ENCODE measurements at regions not wholly inside any gene's neighbourhood (a gene's known extent, or its start where the extent isn't known, plus 50 kb on each side); places are given as distances from the start of the nearest gene placed in this dataset.

DNA sequence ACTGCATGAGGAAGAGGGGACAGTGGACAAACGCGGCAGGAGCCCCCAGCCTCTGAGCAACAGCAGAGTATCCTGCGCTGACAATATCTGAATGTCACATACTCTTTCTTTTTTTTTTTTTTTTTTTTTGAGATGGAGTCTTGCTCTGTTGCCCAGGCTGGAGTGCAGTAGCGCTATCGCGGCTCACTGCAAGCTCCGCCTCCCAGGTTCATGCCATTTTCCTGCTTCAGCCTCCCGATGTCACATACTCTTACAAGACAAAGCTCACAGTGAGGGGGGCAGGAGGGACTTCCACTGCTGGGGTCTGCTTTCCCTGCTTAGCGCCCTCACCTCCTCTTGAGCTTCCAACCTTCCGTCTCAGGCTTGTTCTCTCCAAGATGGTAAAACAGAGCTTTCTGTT is 51.2 kb upstream of the TNS3 start:
- Histone ChIP-seq H2AK5ac (ENCODE audit: low read length) (no peak overlapping the region), H4K5ac (ENCODE audit: low read length) (no peak overlapping the region), H3K36me3 (ENCODE audit: control insufficient read depth, insufficient read depth, low read length) (no peaks in the 10 kb centered on the region), H3K79me2 (ENCODE audit: control insufficient read depth, insufficient read depth, low read length) (no peaks in the 10 kb centered on the region), H3K4me2 (ENCODE audit: low read length) (no peak overlapping the region), H3K27ac (ENCODE audit: low read depth, low read length) (no peak overlapping the region), H2BK120ac (ENCODE audit: low read depth, low read length) (no peak overlapping the region), H2BK5ac (ENCODE audit: low read length) (no peak overlapping the region), H3K9ac (ENCODE audit: low read length) (no peak overlapping the region), H3K4me3 (ENCODE audit: low read length) (no peak overlapping the region), H4K8ac (ENCODE audit: low read depth, low read length) (no peak overlapping the region), H3K56ac (ENCODE audit: low read length) (no peak overlapping the region), H3K27me3 (ENCODE audit: insufficient read depth, low read length, poor library complexity) (no peaks in the 10 kb centered on the region), H3K23ac (ENCODE audit: low read length) (no peak overlapping the region), H3K4me1 (ENCODE audit: control insufficient read depth, low read depth, low read length) (peaks cover 5% of the 10 kb centered on the region), H2BK15ac (replicated peaks; ENCODE audit: low read depth) (no peak overlapping the region), H3K18ac (ENCODE audit: low read length) (no peak overlapping the region), H3K4ac (ENCODE audit: low read depth, low read length) (no peak overlapping the region), H3K79me1 (ENCODE audit: low read length) (no peaks in the 10 kb centered on the region)
- WGBS (ENCODE audit: extremely low coverage, insufficient coverage, low lambda C conversion rate) = no CpG with 5 or more reads among the region's 10 CpGs
- DNase-seq = no peak

Measured in mesendoderm (in vitro differentiated cells).